Right atrium auricular region (tissue), 2 donors: ENCODE measurements at regions not wholly inside any gene's neighbourhood (a gene's known extent, or its start where the extent isn't known, plus 50 kb on each side); places are given as distances from the start of the nearest gene placed in this dataset.

Experiments
- DNase-seq: peaks from one replicate; pipeline ENCODE4 v3.0.0-alpha.2; 2019; ENCODE audit warnings: low spot score
- H3K27ac ChIP-seq, 2 donors: fragments of 200-600 bp; sonication (generic); 1 replicate in 1 of 2; 2 replicates in 1 of 2; pipeline ENCODE4 v1.5.1; 2016 to 2019
- H3K27me3 ChIP-seq, 2 donors: fragments of 200-600 bp; sonication (generic); one replicate each; pipeline versions ENCODE4 v1.5.1 to v1.6.0; 2017 to 2019
- H3K36me3 ChIP-seq: fragments of 200-600 bp; sonication (generic); one replicate; pipeline ENCODE4 v1.5.1; 2016
- H3K4me1 ChIP-seq, 2 donors: fragments of 200-600 bp; sonication (generic); one replicate each; pipeline versions ENCODE4 v1.5.1 to v1.6.0; 2017 to 2019
- H3K4me3 ChIP-seq, 2 donors: fragments of 200-600 bp; sonication (generic); 1 replicate in 1 of 2; 2 replicates in 1 of 2; pipeline ENCODE4 v1.5.1; 2017 to 2019; ENCODE audit warnings: mild to moderate bottlenecking in 1 of 2, moderate library complexity in 1 of 2
- H3K9me3 ChIP-seq, 2 donors: fragments of 200-600 bp; sonication (generic); one replicate each; pipeline ENCODE4 v1.5.1; 2019
- TF ChIP-seq, protein P1 (sequence below), 2 donors: fragments of 200-600 bp; sonication (generic); IDR thresholded peaks; one replicate each; pipeline ENCODE4 v1.5.1; 2019; ENCODE audit warnings: antibody characterized with exemption in 2 of 2

DNA sequence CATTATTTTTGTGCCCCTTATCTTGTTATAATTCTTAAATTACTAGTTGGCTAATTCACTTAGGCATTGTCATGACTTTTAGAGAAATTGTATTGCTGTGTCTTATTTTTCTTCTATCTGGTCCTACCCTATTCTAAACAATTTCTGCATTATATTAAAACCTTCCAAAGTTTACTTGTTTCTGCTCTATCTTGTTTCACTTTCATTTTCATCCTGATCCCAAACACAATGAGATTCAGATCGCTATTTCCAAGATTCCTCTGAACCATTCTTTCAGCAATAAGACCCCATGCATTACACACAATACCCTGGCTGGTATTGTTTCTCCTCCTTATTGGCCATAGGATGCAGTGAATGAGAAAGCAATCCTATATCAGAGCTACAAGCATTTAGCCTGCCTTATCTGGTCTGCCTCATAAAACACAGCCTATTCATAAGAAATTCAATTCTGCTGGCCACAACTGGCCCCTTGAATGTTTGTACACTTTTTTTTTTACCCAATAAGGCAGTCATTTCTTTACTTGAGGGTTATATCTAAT is 69.9 kb upstream of the POU3F2 start:
- no peaks in the 10 kb centered on the region for H3K36me3 ChIP-seq
- TF ChIP-seq, protein P1, sequence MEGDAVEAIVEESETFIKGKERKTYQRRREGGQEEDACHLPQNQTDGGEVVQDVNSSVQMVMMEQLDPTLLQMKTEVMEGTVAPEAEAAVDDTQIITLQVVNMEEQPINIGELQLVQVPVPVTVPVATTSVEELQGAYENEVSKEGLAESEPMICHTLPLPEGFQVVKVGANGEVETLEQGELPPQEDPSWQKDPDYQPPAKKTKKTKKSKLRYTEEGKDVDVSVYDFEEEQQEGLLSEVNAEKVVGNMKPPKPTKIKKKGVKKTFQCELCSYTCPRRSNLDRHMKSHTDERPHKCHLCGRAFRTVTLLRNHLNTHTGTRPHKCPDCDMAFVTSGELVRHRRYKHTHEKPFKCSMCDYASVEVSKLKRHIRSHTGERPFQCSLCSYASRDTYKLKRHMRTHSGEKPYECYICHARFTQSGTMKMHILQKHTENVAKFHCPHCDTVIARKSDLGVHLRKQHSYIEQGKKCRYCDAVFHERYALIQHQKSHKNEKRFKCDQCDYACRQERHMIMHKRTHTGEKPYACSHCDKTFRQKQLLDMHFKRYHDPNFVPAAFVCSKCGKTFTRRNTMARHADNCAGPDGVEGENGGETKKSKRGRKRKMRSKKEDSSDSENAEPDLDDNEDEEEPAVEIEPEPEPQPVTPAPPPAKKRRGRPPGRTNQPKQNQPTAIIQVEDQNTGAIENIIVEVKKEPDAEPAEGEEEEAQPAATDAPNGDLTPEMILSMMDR (IDR thresholded peaks at IDR 0.05): no peak
- no peak for DNase-seq

DNA sequence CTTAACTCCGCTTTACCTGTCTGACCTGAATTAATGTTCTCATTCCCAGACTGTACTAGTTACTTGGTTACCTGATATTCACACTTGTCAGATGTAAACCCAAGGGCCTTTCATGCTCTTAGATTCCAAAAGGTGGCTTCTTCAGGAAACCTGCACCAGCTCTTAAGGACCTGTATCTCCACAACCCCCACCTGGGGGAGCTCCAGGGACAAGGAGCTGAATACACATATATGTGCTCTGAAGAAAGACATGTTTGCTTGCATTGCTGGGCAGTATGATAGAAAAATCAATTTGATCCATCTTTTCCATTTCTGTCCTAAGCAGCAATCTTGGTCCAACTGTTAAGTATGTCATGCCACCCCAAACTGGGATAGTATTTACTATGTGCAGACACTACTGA is 64.8 kb upstream of the POU3F2 start:
- Histone ChIP-seq H3K36me3 (no peaks in the 10 kb centered on the region), H3K9me3 (no peaks in the 10 kb centered on the region), H3K27me3 (no peaks in the 10 kb centered on the region), H3K4me3 (no peak overlapping the region), H3K4me1 (no peaks in the 10 kb centered on the region), H3K27ac (no peak overlapping the region)
- TF ChIP-seq, protein P1 (IDR thresholded peaks at IDR 0.05): no peak
- DNase-seq: no peak

More for the DNA sequence above, 69.9 kb upstream of the POU3F2 start:
- no peaks in the 10 kb centered on the region for H3K27me3 ChIP-seq
- no peaks in the 10 kb centered on the region for H3K4me1 ChIP-seq
- no peak overlapping the region for H3K27ac ChIP-seq
- H3K4me3 ChIP-seq: no peak overlapping the region
- peaks cover 0 to 6% of the 10 kb centered on the region in 2 donors for H3K9me3 ChIP-seq

DNA sequence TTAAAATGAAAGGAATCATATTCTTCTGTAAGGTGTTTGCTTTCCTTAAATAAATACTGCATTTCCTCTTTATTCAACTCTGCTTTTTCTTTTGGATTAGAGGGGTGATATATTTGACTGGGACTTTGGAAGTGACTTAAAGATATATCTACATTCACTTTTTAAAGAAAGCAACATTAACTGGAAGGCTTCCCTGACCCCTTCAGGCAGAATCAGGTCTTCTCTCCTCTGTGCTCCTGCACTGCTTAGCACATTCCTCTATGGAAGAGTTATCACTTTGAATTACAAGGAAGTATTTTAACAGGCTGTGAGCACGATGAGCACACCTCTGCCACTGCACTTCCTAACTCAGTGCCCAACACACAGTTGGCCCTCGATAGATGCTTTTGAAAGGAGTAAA is 59.2 kb upstream of the POU3F2 start:
- Histone ChIP-seq H3K36me3 (no peaks in the 10 kb centered on the region), H3K27me3 (no peaks in the 10 kb centered on the region), H3K4me1 (no peaks in the 10 kb centered on the region), H3K9me3 (no peaks in the 10 kb centered on the region), H3K4me3 (no peak overlapping the region), H3K27ac (no peak overlapping the region)
- TF ChIP-seq, protein P1 (IDR thresholded peaks at IDR 0.05): no peak
- no peak for DNase-seq

- Histone ChIP-seq H3K27ac (no peak overlapping the region), H3K36me3 (no peaks in the 10 kb centered on the region), H3K4me3 (no peak overlapping the region), H3K27me3 (no peaks in the 10 kb centered on the region), H3K9me3 (no peaks in the 10 kb centered on the region), H3K4me1 (no peaks in the 10 kb centered on the region)
- no peak for DNase-seq
- TF ChIP-seq, protein P1 (IDR thresholded peaks at IDR 0.05): no peak
These were observed 56.6 kb upstream of the POU3F2 start for GRCh38 chr6:98777762-98778161.

DNA sequence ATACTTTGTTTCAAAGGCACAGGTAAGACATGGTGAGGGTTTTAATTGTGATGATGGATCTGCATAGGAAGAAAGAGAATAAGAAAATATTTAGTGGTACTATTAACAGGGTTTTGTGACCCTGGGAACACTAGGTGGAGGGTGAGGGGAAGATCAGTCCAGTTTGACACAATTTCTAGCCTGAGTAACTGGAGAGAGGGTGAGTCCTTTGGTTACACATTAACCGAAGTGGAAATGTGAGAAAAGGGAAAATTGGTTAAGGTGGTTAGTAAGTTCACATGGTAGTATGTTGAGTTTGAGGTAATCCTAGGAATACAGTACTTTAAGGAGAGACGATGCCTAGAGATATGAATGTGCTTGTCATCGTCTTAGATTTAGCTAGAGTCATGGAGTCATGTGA is 54.8 kb upstream of the POU3F2 start:
- H3K27ac ChIP-seq: no peak overlapping the region
- TF ChIP-seq, protein P1 (IDR thresholded peaks at IDR 0.05): no peak
- H3K9me3 ChIP-seq: no peaks in the 10 kb centered on the region
- no peaks in the 10 kb centered on the region for H3K36me3 ChIP-seq
- H3K4me1 ChIP-seq: no peaks in the 10 kb centered on the region
- DNase-seq: no peak
- no peaks in the 10 kb centered on the region for H3K27me3 ChIP-seq
- H3K4me3 ChIP-seq: no peak overlapping the region

- no peak overlapping the region for H3K27ac ChIP-seq
- H3K27me3 ChIP-seq: no peaks in the 10 kb centered on the region
- no peaks in the 10 kb centered on the region for H3K9me3 ChIP-seq
- no peaks in the 10 kb centered on the region for H3K36me3 ChIP-seq
- no peaks in the 10 kb centered on the region for H3K4me1 ChIP-seq
- TF ChIP-seq, protein P1 (IDR thresholded peaks at IDR 0.05): no peak
- H3K4me3 ChIP-seq: no peak overlapping the region
- no peak for DNase-seq
These were observed 51.6 kb upstream of the POU3F2 start for GRCh38 chr6:98782772-98783171.
